Activated CD4-positive, alpha-beta T cell treated with anti-CD3 and anti-CD28 coated beads for 36 hours (primary cell): ENCODE measurements at regions not wholly inside any gene's neighbourhood (a gene's known extent, or its start where the extent isn't known, plus 50 kb on each side); places are given as distances from the start of the nearest gene placed in this dataset.

Experiments
- ATAC-seq: fragments of 200-7000 bp; cut with Tn5 transposase; one replicate; pipeline ENCODE4 v1.10.0; 2021; ENCODE audit warnings: mild to moderate bottlenecking, moderate library complexity
- CTCF ChIA-PET: fragments of 350-600 bp; sonication (Branson Sonifier 250); formaldehyde crosslinking; loops from one replicate; lab custom pipeline; 2021; ENCODE audit warnings: antibody characterized with exemption; lab: Charles Lee
- POLR2A ChIA-PET: fragments of 350-600 bp; sonication (Branson Sonifier 250); formaldehyde crosslinking; loops from one replicate; lab custom pipeline; 2021; ENCODE audit warnings: antibody characterized with exemption, inconsistent platforms; lab: Charles Lee
- DNase-seq: peaks from one replicate; pipeline ENCODE4 v3.0.0-alpha.2; 2020
- H3K27ac Mint-ChIP-seq: one replicate; pipeline ENCODE4 v1.8.0; 2021; ENCODE audit warnings: mixed read lengths
- H3K27me3 Mint-ChIP-seq: one replicate; pipeline ENCODE4 v1.8.0; 2021; ENCODE audit warnings: mixed read lengths
- H3K36me3 Mint-ChIP-seq: one replicate; pipeline ENCODE4 v1.8.0; 2021; ENCODE audit warnings: low read depth, mixed read lengths
- H3K4me1 Mint-ChIP-seq: one replicate; pipeline ENCODE4 v1.8.0; 2021; ENCODE audit warnings: mixed read lengths
- H3K4me3 Mint-ChIP-seq: one replicate; pipeline ENCODE4 v1.8.0; 2021; ENCODE audit warnings: mild to moderate bottlenecking, moderate library complexity, mixed read lengths
- H3K9me3 Mint-ChIP-seq: one replicate; pipeline ENCODE4 v1.8.0; 2021; ENCODE audit warnings: low read depth, mixed read lengths
- intact Hi-C, 2 experiments: fragments of 100-400 bp; cut with DNase I in 1 of 2; cut with micrococcal nuclease in 1 of 2; formaldehyde crosslinking; loops; one replicate each; pipeline versions ENCODE4 v1.14.2 to v1.15.1; 2022 to 2024; cut with DNase I, micrococcal nuclease

GRCh38 chr4:60581919-60582536 is 618.1 kb upstream of the ADGRL3 start:
- CTCF ChIA-PET: no interaction called here
- Mint-ChIP-seq H3K4me3 (no peak overlapping the region), H3K27me3 (no peaks in the 10 kb centered on the region), H3K27ac (no peak overlapping the region), H3K4me1 (no peaks in the 10 kb centered on the region), H3K36me3 (no peaks in the 10 kb centered on the region), H3K9me3 (peaks cover 9% of the 10 kb centered on the region)
- ATAC-seq (no peak), DNase-seq (no peak)
- intact Hi-C loops: no loop called here
- POLR2A ChIA-PET: no interaction called here

- DNase-seq (no peak), ATAC-seq (no peak)
- H3K27ac Mint-ChIP-seq: no peak overlapping the region
- no peaks in the 10 kb centered on the region for H3K4me1 Mint-ChIP-seq
- H3K36me3 Mint-ChIP-seq: no peaks in the 10 kb centered on the region
- peaks cover 14% of the 10 kb centered on the region for H3K9me3 Mint-ChIP-seq
- H3K27me3 Mint-ChIP-seq: no peaks in the 10 kb centered on the region
- POLR2A ChIA-PET: no interaction called here
- no peak overlapping the region for H3K4me3 Mint-ChIP-seq
- intact Hi-C loops: no loop called here
- CTCF ChIA-PET: no interaction called here
Observed at GRCh38 chr4:60588556-60588955, 611.6 kb upstream of the ADGRL3 start.

DNA sequence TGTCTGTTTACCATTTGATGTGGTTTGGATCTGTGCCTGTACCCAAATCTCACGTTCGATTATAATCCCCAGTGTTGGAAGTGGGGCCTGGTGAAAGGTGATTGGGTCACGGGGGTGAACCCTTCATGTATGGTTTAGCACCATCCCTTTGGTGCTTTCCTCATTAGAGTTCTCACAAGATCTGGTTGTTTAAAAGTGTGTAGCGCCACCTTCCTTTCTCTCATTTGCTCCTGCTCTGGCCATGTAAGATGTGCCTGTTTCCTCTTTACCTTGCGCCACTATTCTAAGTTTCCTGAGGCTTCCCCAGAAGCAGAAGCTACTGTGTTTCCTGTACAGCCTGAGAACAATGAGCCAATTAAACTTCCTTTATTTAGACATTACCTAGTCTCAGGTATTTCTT is 610.7 kb upstream of the ADGRL3 start:
- H3K27me3 Mint-ChIP-seq: no peaks in the 10 kb centered on the region
- POLR2A ChIA-PET: no interaction called here
- CTCF ChIA-PET: no interaction called here
- H3K9me3 Mint-ChIP-seq: peaks cover 13% of the 10 kb centered on the region
- ATAC-seq (no peak), DNase-seq (no peak)
- no peaks in the 10 kb centered on the region for H3K36me3 Mint-ChIP-seq
- H3K27ac Mint-ChIP-seq: no peak overlapping the region
- H3K4me3 Mint-ChIP-seq: no peak overlapping the region
- H3K4me1 Mint-ChIP-seq: no peaks in the 10 kb centered on the region
- intact Hi-C loops: no loop called here

GRCh38 chr4:60590116-60590515 is 610.0 kb upstream of the ADGRL3 start:
- intact Hi-C loops: no loop called here
- ChIA-PET CTCF (no interaction called here), POLR2A (no interaction called here)
- ATAC-seq (no peak), DNase-seq (no peak)
- H3K36me3 Mint-ChIP-seq: no peaks in the 10 kb centered on the region
- H3K4me1 Mint-ChIP-seq: no peaks in the 10 kb centered on the region
- H3K4me3 Mint-ChIP-seq: no peak overlapping the region
- peaks cover 14% of the 10 kb centered on the region for H3K9me3 Mint-ChIP-seq
- no peak overlapping the region for H3K27ac Mint-ChIP-seq
- no peaks in the 10 kb centered on the region for H3K27me3 Mint-ChIP-seq

- no peak for DNase-seq
- H3K4me3 Mint-ChIP-seq: no peak overlapping the region
- no peaks in the 10 kb centered on the region for H3K36me3 Mint-ChIP-seq
- H3K9me3 Mint-ChIP-seq: peaks cover 5% of the 10 kb centered on the region
- H3K27ac Mint-ChIP-seq: no peak overlapping the region
- intact Hi-C loops: no loop called here
- ChIA-PET CTCF (no interaction called here), POLR2A (no interaction called here)
- no peak for ATAC-seq
- no peaks in the 10 kb centered on the region for H3K27me3 Mint-ChIP-seq
- H3K4me1 Mint-ChIP-seq: no peaks in the 10 kb centered on the region
Observed at GRCh38 chr4:60605646-60606354, 594.3 kb upstream of the ADGRL3 start.

- H3K9me3 Mint-ChIP-seq: peaks cover 5% of the 10 kb centered on the region
- ChIA-PET POLR2A (no interaction called here), CTCF (no interaction called here)
- no peak for ATAC-seq
- H3K4me3 Mint-ChIP-seq: no peak overlapping the region
- no peaks in the 10 kb centered on the region for H3K36me3 Mint-ChIP-seq
- no peaks in the 10 kb centered on the region for H3K27me3 Mint-ChIP-seq
- no peak overlapping the region for H3K27ac Mint-ChIP-seq
- DNase-seq: no peak
- no peaks in the 10 kb centered on the region for H3K4me1 Mint-ChIP-seq
- intact Hi-C loops: no loop called here
Observed at GRCh38 chr4:60611762-60612496, 588.2 kb upstream of the ADGRL3 start.

DNA sequence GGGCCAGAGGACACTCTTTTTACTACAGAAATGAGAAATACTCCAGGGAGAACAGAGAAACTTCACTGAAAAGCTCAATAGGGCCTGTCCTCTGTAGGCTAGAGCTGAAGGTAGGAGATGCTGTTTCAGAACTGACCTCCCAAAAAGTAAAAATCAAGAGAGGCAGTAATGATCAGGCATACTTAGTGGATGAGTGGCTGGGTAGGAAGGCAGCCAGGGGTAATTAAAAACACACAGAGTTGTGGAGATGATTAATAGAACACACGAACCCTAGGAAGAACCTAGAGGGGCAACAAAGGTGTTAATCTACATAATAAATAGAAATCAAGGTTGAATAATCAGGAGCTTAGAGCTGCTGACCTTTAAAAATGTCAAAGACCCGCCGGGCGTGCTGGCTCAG is 582.4 kb upstream of the ADGRL3 start:
- ChIA-PET POLR2A (no interaction called here), CTCF (no interaction called here)
- no peaks in the 10 kb centered on the region for H3K4me1 Mint-ChIP-seq
- H3K9me3 Mint-ChIP-seq: peaks cover 6% of the 10 kb centered on the region
- no peaks in the 10 kb centered on the region for H3K27me3 Mint-ChIP-seq
- intact Hi-C loops: no loop called here
- ATAC-seq (no peak), DNase-seq (no peak)
- H3K36me3 Mint-ChIP-seq: no peaks in the 10 kb centered on the region
- H3K27ac Mint-ChIP-seq: no peak overlapping the region
- no peak overlapping the region for H3K4me3 Mint-ChIP-seq

GRCh38 chr4:60619531-60620305 is 580.4 kb upstream of the ADGRL3 start:
- ChIA-PET POLR2A (no interaction called here), CTCF (no interaction called here)
- Mint-ChIP-seq H3K27ac (no peak overlapping the region), H3K9me3 (peaks cover 6% of the 10 kb centered on the region), H3K27me3 (no peaks in the 10 kb centered on the region), H3K4me3 (no peak overlapping the region), H3K36me3 (no peaks in the 10 kb centered on the region), H3K4me1 (no peaks in the 10 kb centered on the region)
- intact Hi-C loops: no loop called here
- DNase-seq: no peak
- ATAC-seq: no peak

- CTCF ChIA-PET: interaction anchor here (0.6 kb wide), 1 partner anchor 74 kb away, joined by 3 read pairs; no protein-coding TSS in a partner anchor
- Mint-ChIP-seq H3K9me3 (peaks cover 23% of the 10 kb centered on the region), H3K27ac (no peak overlapping the region)
Observed at GRCh38 chr4:60637976-60638375, 562.1 kb upstream of the ADGRL3 start.

DNA sequence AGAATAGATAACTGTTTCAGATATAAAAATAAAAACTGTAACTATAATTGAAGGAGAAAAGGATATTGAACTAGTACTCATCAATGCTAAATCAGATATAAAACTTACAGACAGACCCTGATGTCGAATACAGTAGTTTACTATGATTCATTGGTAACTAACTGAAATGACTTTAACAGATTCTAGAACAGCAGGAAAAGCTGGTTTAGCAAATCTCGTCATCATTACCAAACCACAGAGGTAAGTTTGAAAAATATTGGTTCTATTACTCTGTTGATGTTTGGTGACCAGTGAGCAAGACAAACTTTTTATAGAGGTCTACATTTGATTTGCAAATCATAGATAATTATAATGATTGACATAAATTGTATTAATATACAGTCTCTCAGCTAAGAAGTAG is 551.4 kb upstream of the ADGRL3 start:
- H3K4me1 Mint-ChIP-seq: no peaks in the 10 kb centered on the region
- intact Hi-C loops: no loop called here
- H3K9me3 Mint-ChIP-seq: peaks cover 5% of the 10 kb centered on the region
- CTCF ChIA-PET: no interaction called here
- no peak overlapping the region for H3K4me3 Mint-ChIP-seq
- H3K36me3 Mint-ChIP-seq: no peaks in the 10 kb centered on the region
- DNase-seq (no peak), ATAC-seq (no peak)
- H3K27me3 Mint-ChIP-seq: no peaks in the 10 kb centered on the region
- POLR2A ChIA-PET: no interaction called here
- H3K27ac Mint-ChIP-seq: no peak overlapping the region

More at GRCh38 chr4:60637976-60638375, 562.1 kb upstream of the ADGRL3 start:
- Mint-ChIP-seq H3K36me3 (no peaks in the 10 kb centered on the region), H3K27me3 (no peaks in the 10 kb centered on the region), H3K4me1 (no peaks in the 10 kb centered on the region), H3K4me3 (no peak overlapping the region)
- DNase-seq: no peak
- intact Hi-C loops: no loop called here
- POLR2A ChIA-PET: no interaction called here
- ATAC-seq: no peak

DNA sequence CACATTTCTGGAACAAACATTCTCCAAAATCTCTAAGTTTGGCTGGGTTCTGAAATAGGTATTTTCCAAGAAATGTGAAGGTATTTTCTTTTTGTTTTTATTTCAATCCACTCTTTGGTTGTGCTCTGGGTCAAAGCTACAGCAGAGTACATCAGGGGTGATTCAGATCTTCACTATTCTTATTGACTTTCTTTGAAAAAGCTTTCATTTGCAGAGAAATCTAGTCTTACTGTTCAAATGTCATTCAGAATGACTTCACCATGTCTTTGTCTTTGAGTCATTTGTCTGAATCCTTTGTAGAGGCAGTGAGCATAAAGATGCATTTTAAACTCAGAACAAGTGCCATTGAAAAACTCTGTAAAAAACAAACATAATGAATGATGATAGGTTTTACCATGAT is 547.2 kb upstream of the ADGRL3 start:
- H3K27me3 Mint-ChIP-seq: no peaks in the 10 kb centered on the region
- H3K4me1 Mint-ChIP-seq: no peaks in the 10 kb centered on the region
- POLR2A ChIA-PET: no interaction called here
- H3K4me3 Mint-ChIP-seq: no peak overlapping the region
- ATAC-seq (no peak), DNase-seq (no peak)
- intact Hi-C loops: no loop called here
- H3K9me3 Mint-ChIP-seq: peaks cover 13% of the 10 kb centered on the region
- no peak overlapping the region for H3K27ac Mint-ChIP-seq
- CTCF ChIA-PET: no interaction called here
- no peaks in the 10 kb centered on the region for H3K36me3 Mint-ChIP-seq
